Neural cell (in vitro differentiated cells): ENCODE measurements at regions not wholly inside any gene's neighbourhood (a gene's known extent, or its start where the extent isn't known, plus 50 kb on each side); places are given as distances from the start of the nearest gene placed in this dataset.

Source experiments
- H2AFZ ChIP-seq: fragments of 200-600, 300-800 bp; sonication (generic), shearing (Covaris generic); 2 replicates; pipeline ENCODE4 v1.6.0; 2014; ENCODE audit warnings: low read depth, mild to moderate bottlenecking, antibody characterized with exemption, low read length, moderate library complexity
- H3F3A ChIP-seq: fragments of 200-600 bp; shearing (Covaris generic); 2 replicates; pipeline ENCODE4 v1.6.1; 2016; ENCODE audit warnings: mild to moderate bottlenecking, moderate library complexity, mixed read lengths, antibody characterized with exemption, low read length; ENCODE audit not compliant: insufficient read depth, poor library complexity, severe bottlenecking
- H3K27ac ChIP-seq: fragments of 200-600, 300-800 bp; sonication (generic), shearing (Covaris generic); 2 replicates; pipeline ENCODE4 v1.5.1; 2014; ENCODE audit warnings: mild to moderate bottlenecking, low read length, moderate library complexity
- H3K27me3 ChIP-seq: fragments of 300-800, 200-600 bp; sonication (generic), shearing (Covaris generic); 2 replicates; pipeline ENCODE4 v1.6.0; 2014; ENCODE audit warnings: mild to moderate bottlenecking, low read depth, low read length, moderate library complexity; ENCODE audit not compliant: insufficient read depth
- H3K36me3 ChIP-seq: fragments of 300-800, 200-600 bp; sonication (generic), shearing (Covaris generic); 2 replicates; pipeline ENCODE4 v1.5.1; 2014; ENCODE audit warnings: mild to moderate bottlenecking, antibody characterized with exemption, low read length, moderate library complexity; ENCODE audit not compliant: insufficient read depth
- H3K4me2 ChIP-seq: fragments of 300-800, 200-600 bp; sonication (generic), shearing (Covaris generic); 2 replicates; pipeline ENCODE4 v1.6.0; 2014; ENCODE audit warnings: mild to moderate bottlenecking, low read length
- H3K4me3 ChIP-seq: fragments of 300-800, 200-600 bp; sonication (generic), shearing (Covaris generic); 2 replicates; pipeline ENCODE4 v1.5.1; 2014; ENCODE audit warnings: mild to moderate bottlenecking, low read length, moderate library complexity
- H3K79me2 ChIP-seq: fragments of 200-600 bp; shearing (Covaris generic); replicated peaks from 2 replicates; pipeline ENCODE4 v1.6.0; 2014; ENCODE audit warnings: mild to moderate bottlenecking, low read length, moderate library complexity; ENCODE audit not compliant: insufficient read depth
- H3K9ac ChIP-seq: fragments of 300-800, 200-600 bp; sonication (generic), shearing (Covaris generic); 2 replicates; pipeline ENCODE4 v1.6.1; 2016; ENCODE audit warnings: mild to moderate bottlenecking, low read length, mixed read lengths
- H3K9me2 ChIP-seq: fragments of 200-600 bp; shearing (Covaris generic); 2 replicates; pipeline ENCODE4 v1.6.1; 2016; ENCODE audit warnings: mild to moderate bottlenecking, low read length, mixed read lengths; ENCODE audit not compliant: insufficient read depth
- H3K9me3 ChIP-seq: fragments of 200-600, 300-800 bp; sonication (generic), shearing (Covaris generic); 2 replicates; pipeline ENCODE4 v1.6.1; 2016; ENCODE audit warnings: mild to moderate bottlenecking, mixed run types, low read length, moderate library complexity, mixed read lengths
- H4K20me1 ChIP-seq: fragments of 200-600 bp; shearing (Covaris generic); 2 replicates; pipeline ENCODE4 v1.6.1; 2016; ENCODE audit warnings: mild to moderate bottlenecking, mixed run types; ENCODE audit not compliant: insufficient read depth
- EP300 ChIP-seq: fragments of 450-650 bp; conservative IDR thresholded peaks from 2 replicates; pipeline ENCODE4 v1.6.1; 2014; ENCODE audit warnings: antibody characterized with exemption, mild to moderate bottlenecking, moderate library complexity; ENCODE audit not compliant: poor library complexity, severe bottlenecking
- EZH2 ChIP-seq: fragments of 200-600, 300-800 bp; shearing (Covaris generic), sonication (generic); IDR thresholded peaks from 2 replicates; pipeline ENCODE4 v1.6.1; 2014; ENCODE audit warnings: antibody characterized with exemption, low read length, borderline replicate concordance, mild to moderate bottlenecking; ENCODE audit not compliant: insufficient read depth, poor library complexity, severe bottlenecking
- MXI1 ChIP-seq: fragments of 450-650 bp; conservative IDR thresholded peaks from 2 replicates; pipeline ENCODE4 v1.6.1; 2014; ENCODE audit warnings: antibody characterized with exemption, mild to moderate bottlenecking; ENCODE audit not compliant: poor library complexity, severe bottlenecking
- POLR2AphosphoS5 ChIP-seq: IDR thresholded peaks from 2 replicates; pipeline ENCODE4 v1.6.1; 2012
- RAD21 ChIP-seq: fragments of 450-650 bp; conservative IDR thresholded peaks from 2 replicates; pipeline ENCODE4 v1.6.1; 2014; ENCODE audit warnings: antibody characterized with exemption, mild to moderate bottlenecking, moderate library complexity
- SMC3 ChIP-seq: fragments of 450-650 bp; conservative IDR thresholded peaks from 2 replicates; pipeline ENCODE4 v1.6.1; 2014; ENCODE audit warnings: antibody characterized with exemption, mild to moderate bottlenecking, moderate library complexity; ENCODE audit not compliant: poor library complexity
- TAF1 ChIP-seq: IDR thresholded peaks from 2 replicates; pipeline ENCODE4 v1.6.1; 2012; ENCODE audit warnings: low read depth
- TF ChIP-seq, protein P1 (sequence below): IDR thresholded peaks from 2 replicates; pipeline ENCODE4 v1.6.1; 2012; ENCODE audit warnings: borderline replicate concordance
- TF ChIP-seq, protein P2 (sequence below): fragments of 450-650 bp; IDR thresholded peaks from 2 replicates; pipeline ENCODE4 v1.5.1; 2014; ENCODE audit warnings: antibody characterized with exemption, mild to moderate bottlenecking, moderate library complexity; ENCODE audit not compliant: poor library complexity, severe bottlenecking

DNA sequence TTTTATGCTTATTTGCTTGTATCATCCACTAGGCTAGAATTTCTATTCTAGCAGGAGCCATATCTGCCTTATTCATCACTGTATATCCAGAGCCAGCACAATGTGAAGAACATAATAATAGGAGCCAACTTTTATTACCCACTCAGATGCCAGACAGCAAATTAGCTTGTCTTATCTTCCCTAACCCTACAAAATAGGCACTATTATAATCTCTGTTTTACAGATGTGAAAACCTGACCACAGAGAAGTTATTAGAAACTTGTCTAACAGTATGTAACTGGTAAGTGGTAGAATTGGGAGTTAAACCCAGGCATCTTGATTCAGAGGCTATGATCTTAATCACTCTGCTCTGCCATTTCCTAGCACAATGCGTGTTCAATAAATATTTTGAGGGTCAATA, 579.5 kb downstream of the CAAP1 start:
- no peaks in the 10 kb centered on the region for H3K9me3 ChIP-seq
- H3K27me3 ChIP-seq: no peaks in the 10 kb centered on the region
- no peak overlapping the region for H3K4me2 ChIP-seq
- no peak overlapping the region for H3K4me3 ChIP-seq
- H3K79me2 ChIP-seq: no peaks in the 10 kb centered on the region
- H3K9me2 ChIP-seq: no peaks in the 10 kb centered on the region
- H3K36me3 ChIP-seq: no peaks in the 10 kb centered on the region
- H3K27ac ChIP-seq: no peak overlapping the region
- no peaks in the 10 kb centered on the region for H3F3A ChIP-seq
- H3K9ac ChIP-seq: no peak overlapping the region
- no peak overlapping the region for H2AFZ ChIP-seq
- TF ChIP-seq SMC3 (no peak), TAF1 (no peak), MXI1 (no peak), EP300 (no peak), POLR2AphosphoS5 (no peak), RAD21 (no peak)
- H4K20me1 ChIP-seq: no peaks in the 10 kb centered on the region

DNA sequence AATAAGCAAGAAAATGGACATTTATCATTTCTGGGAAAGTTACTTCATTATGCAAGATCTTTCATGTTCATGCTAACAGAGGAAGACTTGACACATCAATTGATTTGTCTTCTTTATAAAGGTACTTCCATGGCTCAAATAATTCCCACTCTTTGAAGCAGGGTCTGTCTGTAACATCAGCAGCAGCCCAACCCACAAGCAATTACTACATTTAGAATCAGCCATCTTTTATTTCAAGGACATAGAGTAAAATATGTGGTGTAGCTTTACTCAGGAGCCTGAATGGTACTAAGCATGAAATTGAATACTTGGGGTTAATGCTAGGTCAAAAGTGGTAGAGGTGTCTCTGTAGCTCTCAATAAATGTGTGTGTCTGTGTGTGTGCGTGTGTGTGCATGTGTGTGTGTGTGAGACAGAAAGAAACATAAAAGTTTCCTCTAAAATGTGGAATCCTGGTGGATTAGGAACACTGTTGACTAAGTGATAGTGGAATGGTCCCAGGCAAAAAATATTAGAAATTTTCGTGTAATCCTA, 581.1 kb downstream of the CAAP1 start:
- Histone ChIP-seq H2AFZ (no peak overlapping the region), H3K36me3 (no peaks in the 10 kb centered on the region), H3K4me2 (no peak overlapping the region), H3K27ac (no peak overlapping the region), H3K9ac (no peak overlapping the region), H3F3A (no peaks in the 10 kb centered on the region), H3K9me2 (no peaks in the 10 kb centered on the region), H4K20me1 (no peaks in the 10 kb centered on the region), H3K27me3 (no peaks in the 10 kb centered on the region), H3K4me3 (no peak overlapping the region), H3K79me2 (no peaks in the 10 kb centered on the region), H3K9me3 (no peaks in the 10 kb centered on the region)
- no peak for TF ChIP-seq RAD21
- no peak for TF ChIP-seq MXI1
- TF ChIP-seq, protein P1, sequence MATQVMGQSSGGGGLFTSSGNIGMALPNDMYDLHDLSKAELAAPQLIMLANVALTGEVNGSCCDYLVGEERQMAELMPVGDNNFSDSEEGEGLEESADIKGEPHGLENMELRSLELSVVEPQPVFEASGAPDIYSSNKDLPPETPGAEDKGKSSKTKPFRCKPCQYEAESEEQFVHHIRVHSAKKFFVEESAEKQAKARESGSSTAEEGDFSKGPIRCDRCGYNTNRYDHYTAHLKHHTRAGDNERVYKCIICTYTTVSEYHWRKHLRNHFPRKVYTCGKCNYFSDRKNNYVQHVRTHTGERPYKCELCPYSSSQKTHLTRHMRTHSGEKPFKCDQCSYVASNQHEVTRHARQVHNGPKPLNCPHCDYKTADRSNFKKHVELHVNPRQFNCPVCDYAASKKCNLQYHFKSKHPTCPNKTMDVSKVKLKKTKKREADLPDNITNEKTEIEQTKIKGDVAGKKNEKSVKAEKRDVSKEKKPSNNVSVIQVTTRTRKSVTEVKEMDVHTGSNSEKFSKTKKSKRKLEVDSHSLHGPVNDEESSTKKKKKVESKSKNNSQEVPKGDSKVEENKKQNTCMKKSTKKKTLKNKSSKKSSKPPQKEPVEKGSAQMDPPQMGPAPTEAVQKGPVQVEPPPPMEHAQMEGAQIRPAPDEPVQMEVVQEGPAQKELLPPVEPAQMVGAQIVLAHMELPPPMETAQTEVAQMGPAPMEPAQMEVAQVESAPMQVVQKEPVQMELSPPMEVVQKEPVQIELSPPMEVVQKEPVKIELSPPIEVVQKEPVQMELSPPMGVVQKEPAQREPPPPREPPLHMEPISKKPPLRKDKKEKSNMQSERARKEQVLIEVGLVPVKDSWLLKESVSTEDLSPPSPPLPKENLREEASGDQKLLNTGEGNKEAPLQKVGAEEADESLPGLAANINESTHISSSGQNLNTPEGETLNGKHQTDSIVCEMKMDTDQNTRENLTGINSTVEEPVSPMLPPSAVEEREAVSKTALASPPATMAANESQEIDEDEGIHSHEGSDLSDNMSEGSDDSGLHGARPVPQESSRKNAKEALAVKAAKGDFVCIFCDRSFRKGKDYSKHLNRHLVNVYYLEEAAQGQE: no peak
- no peak for TF ChIP-seq TAF1
- no peak for TF ChIP-seq EZH2
- no peak for TF ChIP-seq SMC3
- TF ChIP-seq EP300: no peak
- TF ChIP-seq, protein P2, sequence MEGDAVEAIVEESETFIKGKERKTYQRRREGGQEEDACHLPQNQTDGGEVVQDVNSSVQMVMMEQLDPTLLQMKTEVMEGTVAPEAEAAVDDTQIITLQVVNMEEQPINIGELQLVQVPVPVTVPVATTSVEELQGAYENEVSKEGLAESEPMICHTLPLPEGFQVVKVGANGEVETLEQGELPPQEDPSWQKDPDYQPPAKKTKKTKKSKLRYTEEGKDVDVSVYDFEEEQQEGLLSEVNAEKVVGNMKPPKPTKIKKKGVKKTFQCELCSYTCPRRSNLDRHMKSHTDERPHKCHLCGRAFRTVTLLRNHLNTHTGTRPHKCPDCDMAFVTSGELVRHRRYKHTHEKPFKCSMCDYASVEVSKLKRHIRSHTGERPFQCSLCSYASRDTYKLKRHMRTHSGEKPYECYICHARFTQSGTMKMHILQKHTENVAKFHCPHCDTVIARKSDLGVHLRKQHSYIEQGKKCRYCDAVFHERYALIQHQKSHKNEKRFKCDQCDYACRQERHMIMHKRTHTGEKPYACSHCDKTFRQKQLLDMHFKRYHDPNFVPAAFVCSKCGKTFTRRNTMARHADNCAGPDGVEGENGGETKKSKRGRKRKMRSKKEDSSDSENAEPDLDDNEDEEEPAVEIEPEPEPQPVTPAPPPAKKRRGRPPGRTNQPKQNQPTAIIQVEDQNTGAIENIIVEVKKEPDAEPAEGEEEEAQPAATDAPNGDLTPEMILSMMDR: no peak
- no peak for TF ChIP-seq POLR2AphosphoS5
